Posterior vena cava (tissue), 2 donors: ENCODE measurements at regions not wholly inside any gene's neighbourhood (a gene's known extent, or its start where the extent isn't known, plus 50 kb on each side); places are given as distances from the start of the nearest gene placed in this dataset.

ENCODE experiments used
- DNase-seq: peaks from one replicate; pipeline ENCODE4 v3.0.0-alpha.2; 2020; ENCODE audit warnings: low spot score
- intact Hi-C, 2 donors: fragments of 100-400 bp; cut with DNase I; formaldehyde crosslinking; loops; one replicate each; pipeline versions ENCODE4 v1.14.1 to v1.14.2; 2022 to 2023
- donor health status: DM: yes; HTN: yes; CAD: no.
- donor health status: DM: yes; HTN: yes; CAD: no.

GRCh38 chr12:90355711-90356355 lies 599.1 kb downstream of the CCER1 start:
- intact Hi-C loops, result no loop called here
- DNase-seq, result no peak

GRCh38 chr12:90343966-90344365 lies 611.0 kb downstream of the CCER1 start:
- no peak for DNase-seq
- intact Hi-C loops, result no loop called here

GRCh38 chr12:90342081-90342480 lies 612.9 kb downstream of the CCER1 start:
- peak; percentile 23 for DNase-seq
- intact Hi-C loops, result no loop called here

GRCh38 chr12:90339837-90340236 lies 615.1 kb downstream of the CCER1 start:
- no peak for DNase-seq
- intact Hi-C loops, result no loop called here

- intact Hi-C loops, result no loop called here
- DNase-seq, result no peak
Observed at GRCh38 chr12:90338365-90338764, 616.6 kb downstream of the CCER1 start.

- no peak for DNase-seq
- intact Hi-C loops, result no loop called here
Observed at GRCh38 chr12:90337018-90337417, 618.0 kb downstream of the CCER1 start.

GRCh38 chr12:90335566-90335965 lies 619.4 kb downstream of the CCER1 start:
- DNase-seq, result no peak
- intact Hi-C loops, result no loop called here

GRCh38 chr12:90333939-90334338 lies 621.0 kb downstream of the CCER1 start:
- intact Hi-C loops, result no loop called here
- no peak for DNase-seq

- no peak for DNase-seq
- intact Hi-C loops, result no loop called here
Observed at GRCh38 chr12:90333424-90333823, 621.6 kb downstream of the CCER1 start.

GRCh38 chr12:90331821-90332220 lies 623.2 kb downstream of the CCER1 start:
- no peak for DNase-seq
- intact Hi-C loops, result no loop called here

- no peak for DNase-seq
- intact Hi-C loops, result no loop called here
Observed at GRCh38 chr12:90331262-90331661, 622.6 kb upstream of the ATP2B1 start.

GRCh38 chr12:90327793-90328743 lies 619.4 kb upstream of the ATP2B1 start:
- DNase-seq, result no peak
- intact Hi-C loops, result no loop called here

- intact Hi-C loops, result no loop called here
- DNase-seq, result no peak
Observed at GRCh38 chr12:90323217-90323616, 614.6 kb upstream of the ATP2B1 start.

- DNase-seq, result no peak
- intact Hi-C loops, result no loop called here
Observed at GRCh38 chr12:90322006-90322405, 613.4 kb upstream of the ATP2B1 start.

GRCh38 chr12:90321369-90321768 lies 612.7 kb upstream of the ATP2B1 start:
- DNase-seq, result no peak
- intact Hi-C loops, result no loop called here

GRCh38 chr12:90311561-90311960 lies 602.9 kb upstream of the ATP2B1 start:
- intact Hi-C loops, result no loop called here
- no peak for DNase-seq

- no peak for DNase-seq
Observed at GRCh38 chr12:90305379-90305778, 596.7 kb upstream of the ATP2B1 start.

GRCh38 chr12:90304231-90304630 lies 595.6 kb upstream of the ATP2B1 start:
- intact Hi-C loops, result no loop called here

More at GRCh38 chr12:90305379-90305778, 596.7 kb upstream of the ATP2B1 start:
- intact Hi-C loops, result no loop called here

GRCh38 chr12:90303771-90304170 lies 595.1 kb upstream of the ATP2B1 start:
- intact Hi-C loops, result no loop called here

More at GRCh38 chr12:90304231-90304630, 595.6 kb upstream of the ATP2B1 start:
- DNase-seq, result no peak

GRCh38 chr12:90301561-90302133 lies 593.0 kb upstream of the ATP2B1 start:
- intact Hi-C loops, result no loop called here
- no peak for DNase-seq

More at GRCh38 chr12:90303771-90304170, 595.1 kb upstream of the ATP2B1 start:
- DNase-seq, result no peak
